GM23338 (cell line): ENCODE measurements at regions not wholly inside any gene's neighbourhood (a gene's known extent, or its start where the extent isn't known, plus 50 kb on each side); places are given as distances from the start of the nearest gene placed in this dataset.

Experiments used
- ATAC-seq: fragments of 200-7000 bp; cut with Tn5 transposase; 3 replicates; pipeline ENCODE4 v1.9.1; 2020
- DNase-seq: peaks from one replicate; pipeline ENCODE4 v3.0.0-alpha.2; 2015; ENCODE audit warnings: low spot score
- H2AFZ ChIP-seq: fragments of 200-600 bp; sonication (generic); 2 replicates; pipeline ENCODE4 v1.8.0; 2016; ENCODE audit warnings: antibody characterized with exemption, mild to moderate bottlenecking, moderate library complexity
- H3F3A ChIP-seq: fragments of 200-600 bp; sonication (generic); replicated peaks from 2 replicates; pipeline ENCODE4 v1.8.0; 2017; ENCODE audit warnings: antibody characterized with exemption, mixed run types, low read depth
- H3K27ac ChIP-seq: fragments of 200-600 bp; sonication (generic); 2 replicates; pipeline ENCODE4 v1.6.1; 2016; ENCODE audit warnings: low read depth
- H3K27me3 ChIP-seq: fragments of 200-600 bp; sonication (generic); 2 replicates; pipeline ENCODE4 v1.8.0; 2016; ENCODE audit warnings: mild to moderate bottlenecking, mixed run types, moderate library complexity; ENCODE audit not compliant: insufficient read depth
- H3K36me3 ChIP-seq: fragments of 200-600 bp; sonication (generic); 2 replicates; pipeline ENCODE4 v1.8.0; 2016; ENCODE audit warnings: mild to moderate bottlenecking; ENCODE audit not compliant: insufficient read depth
- H3K4me1 ChIP-seq: fragments of 200-600 bp; sonication (generic); 2 replicates; pipeline ENCODE4 v1.8.0; 2016; ENCODE audit warnings: mild to moderate bottlenecking, moderate library complexity; ENCODE audit not compliant: insufficient read depth
- H3K4me2 ChIP-seq: fragments of 200-600 bp; sonication (generic); 2 replicates; pipeline ENCODE4 v1.7.1; 2017; ENCODE audit warnings: mixed run types
- H3K4me3 ChIP-seq: fragments of 200-600 bp; sonication (generic); 2 replicates; pipeline ENCODE4 v1.6.1; 2016; ENCODE audit warnings: mixed run types
- H3K79me2 ChIP-seq: fragments of 200-600 bp; sonication (generic); replicated peaks from 2 replicates; pipeline ENCODE4 v1.8.0; 2017; ENCODE audit warnings: mild to moderate bottlenecking; ENCODE audit not compliant: insufficient read depth
- H3K9me2 ChIP-seq: fragments of 200-600 bp; sonication (generic); 2 replicates; pipeline ENCODE4 v1.8.0; 2017; ENCODE audit not compliant: insufficient read depth
- H4K20me1 ChIP-seq: fragments of 200-600 bp; sonication (generic); replicated peaks from 2 replicates; pipeline ENCODE4 v1.8.0; 2017; ENCODE audit warnings: mild to moderate bottlenecking; ENCODE audit not compliant: insufficient read depth
- H3K27ac Mint-ChIP-seq: 2 replicates; pipeline ENCODE4 v1.8.0; 2020; ENCODE audit warnings: inconsistent platforms, mild to moderate bottlenecking, moderate library complexity, mixed read lengths
- H3K27me3 Mint-ChIP-seq: 3 replicates; pipeline ENCODE4 v1.8.0; 2022; ENCODE audit warnings: low read depth, mild to moderate bottlenecking, moderate library complexity, mixed read lengths, inconsistent platforms; ENCODE audit not compliant: insufficient read depth, poor library complexity
- H3K36me3 Mint-ChIP-seq: 3 replicates; pipeline ENCODE4 v1.8.0; 2021; ENCODE audit warnings: low read depth, mild to moderate bottlenecking, inconsistent platforms, moderate library complexity, mixed read lengths
- H3K4me1 Mint-ChIP-seq: 3 replicates; pipeline ENCODE4 v1.8.0; 2020; ENCODE audit warnings: mild to moderate bottlenecking, inconsistent platforms, mixed read lengths
- H3K4me3 Mint-ChIP-seq: 3 replicates; pipeline ENCODE4 v1.8.0; 2021; ENCODE audit warnings: moderate library complexity, mild to moderate bottlenecking, inconsistent platforms, mixed read lengths
- H3K9me3 Mint-ChIP-seq: 3 replicates; pipeline ENCODE4 v1.8.0; 2020; ENCODE audit warnings: moderate library complexity, mild to moderate bottlenecking, inconsistent platforms, mixed read lengths
- CREB1 ChIP-seq: fragments of 250-450 bp; sonication (Bioruptor Pico); IDR thresholded peaks from 2 replicates; pipeline ENCODE4 v1.5.0; 2020; ENCODE audit warnings: low read depth, mild to moderate bottlenecking, moderate library complexity
- CTCF ChIP-seq, 2 experiments: fragments of 200-600 bp in 1 of 2; sonication (generic) in 1 of 2; conservative IDR thresholded peaks; 2 replicates each; pipeline versions ENCODE4 v1.5.1 to v1.6.1; 2016 to 2017; ENCODE audit warnings: antibody characterized with exemption in 2 of 2, low read depth in 2 of 2, mild to moderate bottlenecking in 2 of 2, moderate library complexity in 1 of 2
- ETS1 ChIP-seq: IDR thresholded peaks from 2 replicates; pipeline ENCODE4 v1.6.1; 2016; ENCODE audit warnings: antibody characterized with exemption
- EZH2 ChIP-seq: fragments of 200-600 bp; sonication (generic); IDR thresholded peaks from one replicate; pipeline ENCODE4 v1.8.0; 2017; ENCODE audit warnings: antibody characterized with exemption, mild to moderate bottlenecking, low read depth; ENCODE audit not compliant: unreplicated experiment
- EZH2phosphoT487 ChIP-seq: fragments of 200-600 bp; sonication (generic); IDR thresholded peaks from one replicate; pipeline ENCODE4 v1.8.1; 2018; ENCODE audit warnings: antibody characterized with exemption; ENCODE audit not compliant: unreplicated experiment
- JUNB ChIP-seq: IDR thresholded peaks from one replicate; pipeline ENCODE4 v1.6.1; 2016; ENCODE audit warnings: antibody characterized with exemption; ENCODE audit not compliant: unreplicated experiment
- NANOG ChIP-seq: IDR thresholded peaks from 2 replicates; pipeline ENCODE4 v1.6.1; 2016; ENCODE audit warnings: antibody characterized with exemption, borderline replicate concordance
- POLR2AphosphoS5 ChIP-seq: IDR thresholded peaks from 2 replicates; pipeline ENCODE4 v1.6.1; 2016; ENCODE audit warnings: antibody characterized with exemption, low read depth
- REST ChIP-seq: IDR thresholded peaks from one replicate; pipeline ENCODE4 v1.6.1; 2018; ENCODE audit warnings: antibody characterized with exemption; ENCODE audit not compliant: unreplicated experiment
- STAT1 ChIP-seq: IDR thresholded peaks from one replicate; pipeline ENCODE4 v1.6.1; 2016; ENCODE audit warnings: antibody characterized with exemption; ENCODE audit not compliant: unreplicated experiment
- ZNF114 ChIP-seq: fragments of 250-450 bp; sonication (Bioruptor Pico); IDR thresholded peaks from 2 replicates; pipeline ENCODE4 v1.5.0; 2020; ENCODE audit warnings: mild to moderate bottlenecking, moderate library complexity
- ZNF331 ChIP-seq: fragments of 250-450 bp; sonication (Bioruptor Pico); IDR thresholded peaks from 2 replicates; pipeline ENCODE4 v1.5.0; 2020; ENCODE audit warnings: low read depth, mild to moderate bottlenecking, moderate library complexity
- ZNF462 ChIP-seq: fragments of 250-450 bp; sonication (Bioruptor Pico); IDR thresholded peaks from 2 replicates; pipeline ENCODE4 v1.5.0; 2020; ENCODE audit warnings: mild to moderate bottlenecking, moderate library complexity

GRCh38 chr4:71147261-71147660, 153.8 kb downstream of the DCK start:
- Histone ChIP-seq H3K4me1 (no peaks in the 10 kb centered on the region), H3K9me2 (no peaks in the 10 kb centered on the region), H4K20me1 (no peaks in the 10 kb centered on the region), H3K27me3 (no peaks in the 10 kb centered on the region), H3F3A (no peaks in the 10 kb centered on the region), H3K4me2 (no peak overlapping the region), H3K36me3 (no peaks in the 10 kb centered on the region), H2AFZ (peak overlapping the region; percentile 10; the same call in 1 of the 2 replicates), H3K27ac (no peak overlapping the region), H3K79me2 (no peaks in the 10 kb centered on the region), H3K4me3 (no peak overlapping the region)
- H3K27ac Mint-ChIP-seq = no peak overlapping the region
- no peaks in the 10 kb centered on the region for H3K4me1 Mint-ChIP-seq
- no peaks in the 10 kb centered on the region for H3K9me3 Mint-ChIP-seq
- no peaks in the 10 kb centered on the region for H3K36me3 Mint-ChIP-seq
- TF ChIP-seq EZH2phosphoT487 (no peak), POLR2AphosphoS5 (no peak), JUNB (no peak), STAT1 (no peak), ETS1 (no peak), ZNF462 (CRISPR knock-in tag) (no peak), REST (no peak), CREB1 (CRISPR knock-in tag) (no peak), NANOG (no peak), ZNF114 (CRISPR knock-in tag) (no peak), ZNF331 (CRISPR knock-in tag) (no peak), CTCF (conservative IDR thresholded peaks at IDR 0.05; ENCODE audit: low read depth in 2 of 2) (no peak), EZH2 (no peak)
- H3K27me3 Mint-ChIP-seq = peaks cover 4% of the 10 kb centered on the region
- H3K4me3 Mint-ChIP-seq = no peak overlapping the region
- DNase-seq = no peak
- ATAC-seq = no peak
